ENCODE measurements at regions not wholly inside any gene's neighbourhood (a gene's known extent, or its start where the extent isn't known, plus 50 kb on each side); places are given as distances from the start of the nearest gene placed in this dataset.

DNA sequence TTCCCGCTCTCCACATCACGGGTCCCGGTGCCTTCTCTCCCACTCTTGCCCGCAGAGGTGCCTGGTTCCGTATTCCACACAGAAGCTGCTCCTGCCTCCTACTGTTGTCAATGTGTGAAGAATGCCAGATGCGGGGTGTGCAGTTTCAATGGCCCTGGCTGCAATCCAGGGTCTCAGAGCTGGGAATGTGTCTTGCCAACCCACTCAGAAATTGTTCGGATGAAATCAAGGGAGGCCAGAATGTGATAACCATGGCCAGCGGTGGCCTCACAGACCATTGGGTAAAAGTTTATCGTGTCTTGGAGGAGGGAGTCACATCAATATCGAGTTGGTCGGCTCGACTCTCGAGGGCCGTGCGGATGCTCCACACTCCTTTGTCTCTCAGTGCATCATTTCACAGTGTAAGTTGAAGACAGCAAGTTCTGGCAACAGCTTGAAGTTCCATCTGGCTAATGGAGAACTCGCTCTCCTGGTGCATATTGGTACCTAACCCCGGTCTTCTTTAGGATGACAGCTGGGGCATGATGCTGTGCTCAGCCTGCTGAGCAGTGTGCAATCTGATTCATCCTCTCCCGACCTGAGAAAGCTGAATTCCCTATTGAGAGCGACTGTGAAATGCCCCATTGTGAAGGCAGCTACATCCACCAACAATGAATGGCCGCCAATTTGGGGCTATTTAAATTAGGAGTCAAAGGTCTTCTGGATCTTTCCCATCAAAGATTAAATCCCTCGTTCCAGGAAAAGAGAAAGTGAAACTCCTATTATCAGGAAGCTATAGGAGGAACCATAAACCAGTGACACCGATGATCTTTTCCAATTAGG, 389.0 kb downstream of the SOX11 start:
- no peak for TF ChIP-seq MAX (IDR thresholded peaks at IDR 0.05; ENCODE audit: low read depth)
- peak in 1 of 2 experiments; percentile 54; a peak in 1 of 4 replicates for TF ChIP-seq EP300 (IDR thresholded peaks at IDR 0.05; ENCODE audit: borderline replicate concordance in 1 of 2, low read depth in 1 of 2, low read length in 1 of 2)

Data from SK-N-SH (cell line).